ENCODE measurements at regions not wholly inside any gene's neighbourhood (a gene's known extent, or its start where the extent isn't known, plus 50 kb on each side); places are given as distances from the start of the nearest gene placed in this dataset.
"Not testable (repeated sequence)": the region's sequence is repeated elsewhere in the genome, so short reads cannot be mapped to it uniquely, and the experiment has no call there.

- no peak for TF ChIP-seq CTCF (IDR thresholded peaks at IDR 0.05)
- no peak for TF ChIP-seq ZFX (IDR thresholded peaks at IDR 0.05; ENCODE audit: borderline replicate concordance)
- no peak overlapping the region for H3K27ac ChIP-seq
Measured at GRCh38 chrX:106467422-106467821, 144.4 kb upstream of the RADX start.

GRCh38 chrX:106467943-106468342, 143.8 kb upstream of the RADX start:
- no peak overlapping the region for H3K27ac ChIP-seq
- TF ChIP-seq CTCF (IDR thresholded peaks at IDR 0.05): no peak
- no peak for TF ChIP-seq ZFX (IDR thresholded peaks at IDR 0.05; ENCODE audit: borderline replicate concordance)

- no peak for TF ChIP-seq ZFX (IDR thresholded peaks at IDR 0.05; ENCODE audit: borderline replicate concordance)
- TF ChIP-seq CTCF (IDR thresholded peaks at IDR 0.05): no peak
- H3K27ac ChIP-seq: no peak overlapping the region
Measured at GRCh38 chrX:106468433-106468832, 143.3 kb upstream of the RADX start.

- no peak for TF ChIP-seq ZFX (IDR thresholded peaks at IDR 0.05; ENCODE audit: borderline replicate concordance)
- no peak for TF ChIP-seq CTCF (IDR thresholded peaks at IDR 0.05)
- H3K27ac ChIP-seq: no peak overlapping the region
Measured at GRCh38 chrX:106479920-106480319, 131.9 kb upstream of the RADX start.

GRCh38 chrX:106481341-106481740, 130.4 kb upstream of the RADX start:
- H3K27ac ChIP-seq: no peak overlapping the region
- no peak for TF ChIP-seq ZFX (IDR thresholded peaks at IDR 0.05; ENCODE audit: borderline replicate concordance)
- peak; percentile 58 for TF ChIP-seq CTCF (IDR thresholded peaks at IDR 0.05)

GRCh38 chrX:106484233-106484632, 127.5 kb upstream of the RADX start:
- TF ChIP-seq ZFX (IDR thresholded peaks at IDR 0.05; ENCODE audit: borderline replicate concordance): no peak
- TF ChIP-seq CTCF (IDR thresholded peaks at IDR 0.05): no peak
- H3K27ac ChIP-seq: no peak overlapping the region

- not testable (repeated sequence) for H3K27ac ChIP-seq
Measured at GRCh38 chrX:106493210-106493816, 118.5 kb upstream of the RADX start.

GRCh38 chrX:106499473-106499872, 112.3 kb upstream of the RADX start:
- H3K27ac ChIP-seq: no peak overlapping the region
- TF ChIP-seq CTCF (IDR thresholded peaks at IDR 0.05) (no peak), ZFX (IDR thresholded peaks at IDR 0.05; ENCODE audit: borderline replicate concordance) (no peak)

All from 22Rv1 (cell line).